K562 (cell line): ENCODE measurements at regions not wholly inside any gene's neighbourhood (a gene's known extent, or its start where the extent isn't known, plus 50 kb on each side); places are given as distances from the start of the nearest gene placed in this dataset.

Experiments
- ATAC-seq: fragments of 200-7000 bp; cut with Tn5 transposase; 3 replicates; pipeline ENCODE4 v1.9.1; 2020; ENCODE audit warnings: moderate library complexity
- BruUV-seq: library from RNA; stranded (reverse); fragments of 400-500 nt; replicated peaks from 2 replicates; lab custom pipeline; 2021; lab: Mats Ljungman, UMichigan
- CTCF ChIA-PET: fragments of 300-600 bp; formaldehyde crosslinking; extraction: SDS; loops from one replicate; lab custom pipeline; 2021; ENCODE audit warnings: low intra/inter-chr PET ratio; lab: Yijun Ruan, JAX
- POLR2A ChIA-PET: fragments of 300-600, 350-650 bp; sonication (Branson Sonifier 250); formaldehyde crosslinking; extraction: SDS; loops from one replicate; lab custom pipeline; 2021; ENCODE audit warnings: antibody characterized with exemption, inconsistent platforms; lab: Yijun Ruan, JAX
- DNase-seq, 4 experiments: peaks; one replicate each; pipeline versions ENCODE4 v3.0.0 to v3.0.0-alpha.2; 2011 to 2018; ENCODE audit warnings: low spot score in 3 of 4, mixed read lengths in 3 of 4; ENCODE audit errors: extremely low read depth in 1 of 4
- FAIRE-seq: peaks from 2 replicates; lab custom pipeline; 2011; peaks lifted over from hg19 to GRCh38; lab: Jason Lieb, UNC
- H2AFZ ChIP-seq: 2 replicates; pipeline ENCODE4 v1.6.0; 2011; ENCODE audit warnings: low read depth, low read length, control low read depth, inconsistent platforms
- H3K27ac ChIP-seq: fragments of 200-600 bp; 3 replicates; pipeline ENCODE4 v1.8.0; 2011; ENCODE audit warnings: low read depth, mild to moderate bottlenecking, control low read depth, inconsistent platforms, low read length, moderate library complexity, mixed read lengths; ENCODE audit errors: extremely low read depth
- H3K27me3 ChIP-seq, 2 experiments: fragments of 300-600 bp in 1 of 2; 2 replicates in 1 of 2; 3 replicates in 1 of 2; pipeline versions ENCODE4 v1.6.0 to v1.8.0; 2011; ENCODE audit warnings: inconsistent platforms in 2 of 2, low read length in 2 of 2, mild to moderate bottlenecking in 1 of 2, mixed read lengths in 1 of 2, moderate library complexity in 1 of 2; ENCODE audit not compliant: control insufficient read depth in 2 of 2, insufficient read depth in 2 of 2
- H3K36me3 ChIP-seq: fragments of 300-600 bp; 3 replicates; pipeline ENCODE4 v1.8.0; 2011; ENCODE audit warnings: mild to moderate bottlenecking, low read length, inconsistent platforms; ENCODE audit not compliant: control insufficient read depth, insufficient read depth
- H3K4me1 ChIP-seq, 2 experiments: fragments of 200-600 bp in 1 of 2; replicated peaks in 1 of 2; 2 replicates in 1 of 2; 3 replicates in 1 of 2; pipeline versions ENCODE4 v1.5.1 to v1.8.0; 2011; ENCODE audit warnings: inconsistent platforms in 2 of 2, low read length in 2 of 2, mild to moderate bottlenecking in 1 of 2, mixed read lengths in 1 of 2, moderate library complexity in 1 of 2; ENCODE audit not compliant: control insufficient read depth in 2 of 2, insufficient read depth in 2 of 2
- H3K4me2 ChIP-seq: 2 replicates; pipeline ENCODE4 v1.6.1; 2011; ENCODE audit warnings: low read length, control low read depth, inconsistent platforms, mixed read lengths; ENCODE audit not compliant: insufficient read depth
- H3K4me3 ChIP-seq: fragments of 200-600 bp; sonication (generic), shearing (Covaris generic); 2 replicates; pipeline ENCODE4 v1.5.1; 2016; ENCODE audit warnings: control low read depth, inconsistent platforms
- H3K79me2 ChIP-seq: fragments of 200-600 bp; 3 replicates; pipeline ENCODE4 v1.8.0; 2011; ENCODE audit warnings: low read length, inconsistent platforms; ENCODE audit not compliant: control insufficient read depth, insufficient read depth
- H3K9ac ChIP-seq, 2 experiments: 2 replicates each; pipeline versions ENCODE4 v1.6.0 to v1.6.1; 2011; ENCODE audit warnings: low read depth in 2 of 2, low read length in 2 of 2, control low read depth in 1 of 2, inconsistent platforms in 1 of 2, mild to moderate bottlenecking in 1 of 2, mixed read lengths in 1 of 2; ENCODE audit not compliant: insufficient read depth in 1 of 2
- H3K9me1 ChIP-seq: one replicate; pipeline ENCODE4 v1.6.0; 2011; ENCODE audit warnings: inconsistent platforms, mild to moderate bottlenecking, low read length, moderate library complexity; ENCODE audit not compliant: control insufficient read depth, insufficient read depth
- H3K9me3 ChIP-seq: replicated peaks from 2 replicates; pipeline ENCODE4 v1.5.1; 2011; ENCODE audit warnings: low read depth, low read length, inconsistent platforms; ENCODE audit not compliant: control insufficient read depth, insufficient read depth
- H4K20me1 ChIP-seq: replicated peaks from 2 replicates; pipeline ENCODE4 v1.6.1; 2011; ENCODE audit warnings: low read length, inconsistent platforms, mixed read lengths; ENCODE audit not compliant: control insufficient read depth, insufficient read depth
- BRD9 ChIP-seq: fragments of 450-650 bp; IDR thresholded peaks from 2 replicates; pipeline ENCODE4 v1.6.1; 2018; ENCODE audit warnings: low read depth; ENCODE audit not compliant: partially characterized antibody
- ESRRA ChIP-seq: fragments of 450-650 bp; IDR thresholded peaks from 2 replicates; pipeline ENCODE4 v1.6.1; 2014; ENCODE audit warnings: low read depth, mild to moderate bottlenecking, moderate library complexity, borderline replicate concordance
- L3MBTL2 ChIP-seq: fragments of 450-650 bp; IDR thresholded peaks from 2 replicates; pipeline ENCODE4 v1.6.1; 2016; ENCODE audit warnings: mild to moderate bottlenecking, moderate library complexity
- SOX6 ChIP-seq: fragments of 450-650 bp; IDR thresholded peaks from 2 replicates; pipeline ENCODE4 v1.6.1; 2014; ENCODE audit warnings: mild to moderate bottlenecking
- SP2 ChIP-seq: IDR thresholded peaks from 2 replicates; pipeline ENCODE4 v1.6.1; 2011; ENCODE audit warnings: mild to moderate bottlenecking, low read depth, low read length, moderate library complexity; ENCODE audit not compliant: poor library complexity, severe bottlenecking; ENCODE audit errors: extremely low read depth
- TCF7 ChIP-seq: sonication (generic); IDR thresholded peaks from 2 replicates; pipeline ENCODE4 v1.6.1; 2016; ENCODE audit warnings: antibody characterized with exemption, borderline replicate concordance
- ZBTB2 ChIP-seq: fragments of 450-650 bp; IDR thresholded peaks from 2 replicates; pipeline ENCODE4 v1.6.1; 2016; ENCODE audit warnings: antibody characterized with exemption
- ZNF41 ChIP-seq: fragments of 250-450 bp; sonication (Bioruptor Pico); conservative IDR thresholded peaks from 2 replicates; pipeline ENCODE4 v1.4.0; 2020; ENCODE audit warnings: mild to moderate bottlenecking
- ZNF780A ChIP-seq: fragments of 250-450 bp; sonication (Bioruptor Pico); IDR thresholded peaks from 2 replicates; pipeline ENCODE4 v1.5.0; 2021; ENCODE audit warnings: mild to moderate bottlenecking
- WGBS: fragments of 100-300 bp; shearing (Covaris generic); methylation state at CpG from one replicate; pipeline ENCODE4 v1.1.6; 2016; ENCODE audit warnings: low coverage, mixed read lengths; ENCODE audit not compliant: insufficient coverage; ENCODE audit errors: missing lambda C conversion rate; 5-methylcytosine and 5-hydroxymethylcytosine counted together
- in situ Hi-C: fragments of 300-500 bp; cut with MboI; formaldehyde crosslinking; loops from 4 replicates; pipeline ENCODE4 v1.15.0; 2018; ENCODE audit warnings: inconsistent platforms, mixed read lengths
- intact Hi-C: fragments of 100-400 bp; cut with micrococcal nuclease; formaldehyde crosslinking; loops from 2 replicates; pipeline ENCODE4 v1.14.2; 2022

DNA sequence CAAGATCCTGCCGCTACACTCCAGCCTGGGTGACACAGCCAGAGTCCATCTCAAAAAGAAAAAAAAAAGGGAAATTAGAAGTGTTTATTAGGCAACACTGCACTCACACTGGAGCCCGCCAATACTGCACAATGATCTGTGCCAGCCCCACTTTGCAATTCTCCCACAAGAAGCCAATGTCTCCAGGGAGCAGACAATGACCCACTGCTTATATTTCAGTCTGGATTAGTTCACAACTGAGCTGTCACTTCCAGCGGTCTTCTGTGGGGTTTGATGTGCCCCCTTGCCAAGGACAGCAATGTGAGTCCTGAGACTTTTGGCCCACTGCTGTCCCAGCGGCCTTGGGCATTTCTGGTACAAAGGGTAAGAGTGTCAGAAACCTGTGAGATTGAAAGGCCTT lies 85.6 kb upstream of the PPM1B start:
- Histone ChIP-seq H3K4me2 (no peak overlapping the region), H3K79me2 (no peaks in the 10 kb centered on the region), H2AFZ (no peak overlapping the region), H4K20me1 (no peaks in the 10 kb centered on the region), H3K36me3 (no peaks in the 10 kb centered on the region), H3K27ac (no peak overlapping the region), H3K9me1 (no peaks in the 10 kb centered on the region), H3K4me1 (peaks cover 3 to 10% of the 10 kb centered on the region in 2 experiments; a peak in 3 of 5 replicates), H3K9me3 (no peaks in the 10 kb centered on the region), H3K27me3 (peaks cover 7 to 11% of the 10 kb centered on the region in 2 experiments; a peak in 2 of 5 replicates), H3K4me3 (no peak overlapping the region), H3K9ac (no peak overlapping the region)
- ATAC-seq (no peak), FAIRE-seq (no peak), DNase-seq (no peak)
- no TSS peak for BruUV-seq
- WGBS = 10% methylated on average over 4 of the region's 4 CpGs
- intact Hi-C loops (no loop called here), in situ Hi-C loops (no loop called here)
- ChIA-PET POLR2A (interaction anchor here (1.3 kb wide), 1 partner anchor 10 kb away, joined by 3 read pairs; no protein-coding TSS in a partner anchor), CTCF (no interaction called here)
- TF ChIP-seq BRD9 (no peak), ZNF780A (CRISPR knock-in tag) (no peak), TCF7 (no peak), ESRRA (no peak), SOX6 (no peak), ZNF41 (CRISPR knock-in tag) (no peak)

GRCh38 chr2:44084850-44085249 lies 83.8 kb upstream of the PPM1B start:
- intact Hi-C loops = loop anchor here (5.0 kb wide), 1 partner anchor 162 kb away; no protein-coding TSS in a partner anchor
- in situ Hi-C loops = no loop called here

More at GRCh38 chr2:44084850-44085249, 83.8 kb upstream of the PPM1B start:
- Histone ChIP-seq H3K9me1 (no peaks in the 10 kb centered on the region), H4K20me1 (no peaks in the 10 kb centered on the region), H3K27ac (no peak overlapping the region), H3K9me3 (no peaks in the 10 kb centered on the region), H3K36me3 (no peaks in the 10 kb centered on the region)
- no peak for ATAC-seq
- 33% methylated on average over 5 of the region's 5 CpGs for WGBS
- CTCF ChIA-PET = no interaction called here
- TF ChIP-seq L3MBTL2 (no peak), SP2 (no peak), ZBTB2 (no peak)
- TF ChIP-seq, all 486 proteins: peak for 0
- no peak overlapping the region for H2AFZ ChIP-seq
- H3K27me3 ChIP-seq = peaks cover 10 to 14% of the 10 kb centered on the region in 2 experiments; a peak in 2 of 5 replicates
- H3K9ac ChIP-seq = no peak overlapping the region
- peaks cover 3 to 10% of the 10 kb centered on the region in 2 experiments; a peak in 3 of 5 replicates for H3K4me1 ChIP-seq
- no peaks in the 10 kb centered on the region for H3K79me2 ChIP-seq
- DNase-seq (no peak), FAIRE-seq (no peak)
- no peak overlapping the region for H3K4me3 ChIP-seq
- no TSS peak for BruUV-seq
- POLR2A ChIA-PET = interaction anchor here (1.1 kb wide), 1 partner anchor 12 kb away, joined by 3 read pairs; no protein-coding TSS in a partner anchor
- no peak overlapping the region for H3K4me2 ChIP-seq
